OCI-LY3 (cell line): ENCODE measurements at regions not wholly inside any gene's neighbourhood (a gene's known extent, or its start where the extent isn't known, plus 50 kb on each side); places are given as distances from the start of the nearest gene placed in this dataset.

Source experiments
- H2AFZ ChIP-seq: fragments of 200-600, 300-600 bp; shearing (Covaris generic); 2 replicates; pipeline ENCODE4 v1.6.0; 2014; ENCODE audit warnings: antibody characterized with exemption, low read depth, low read length
- H3K27ac ChIP-seq: fragments of 200-600, 300-600 bp; sonication (generic); 2 replicates; pipeline ENCODE4 v1.5.1; 2014; ENCODE audit warnings: mild to moderate bottlenecking, low read length, moderate library complexity, mixed read lengths
- H3K27me3 ChIP-seq: fragments of 200-600, 300-600 bp; sonication (generic); 2 replicates; pipeline ENCODE4 v1.6.1; 2014; ENCODE audit warnings: low read depth, low read length, mixed read lengths
- H3K36me3 ChIP-seq: fragments of 200-600, 300-600 bp; sonication (generic); replicated peaks from 2 replicates; pipeline ENCODE3; 2014; ENCODE audit warnings: low read depth, low read length, mixed read lengths
- H3K4me1 ChIP-seq: fragments of 300-600, 200-600 bp; sonication (generic); 2 replicates; pipeline ENCODE4 v1.6.1; 2014; ENCODE audit warnings: low read length, mixed read lengths
- H3K4me2 ChIP-seq: fragments of 200-600, 300-600 bp; sonication (generic); 2 replicates; pipeline ENCODE4 v1.6.1; 2014; ENCODE audit warnings: low read length, mixed read lengths
- H3K4me3 ChIP-seq: fragments of 300-600, 200-600 bp; sonication (generic); 2 replicates; pipeline ENCODE4 v1.5.1; 2014; ENCODE audit warnings: antibody characterized with exemption, mild to moderate bottlenecking, low read length, moderate library complexity
- H3K79me2 ChIP-seq: fragments of 300-600, 200-600 bp; shearing (Covaris generic); 2 replicates; pipeline ENCODE4 v1.6.1; 2014; ENCODE audit warnings: mild to moderate bottlenecking, low read length, mixed read lengths
- H3K9ac ChIP-seq: fragments of 300-600, 200-600 bp; shearing (Covaris generic); 2 replicates; pipeline ENCODE4 v1.6.0; 2014; ENCODE audit warnings: mild to moderate bottlenecking, low read length, moderate library complexity
- H3K9me3 ChIP-seq: fragments of 200-600, 300-600 bp; shearing (Covaris generic); 2 replicates; pipeline ENCODE4 v1.6.1; 2014; ENCODE audit warnings: low read length, mixed read lengths; ENCODE audit not compliant: insufficient read depth
- H4K20me1 ChIP-seq: fragments of 200-600, 300-600 bp; sonication (generic); 2 replicates; pipeline ENCODE4 v1.6.1; 2016; ENCODE audit warnings: low read length, mixed read lengths; ENCODE audit not compliant: insufficient read depth
- CTCF ChIP-seq: fragments of 200-600, 300-600 bp; sonication (generic); IDR thresholded peaks from 2 replicates; pipeline ENCODE4 v1.5.1; 2014; ENCODE audit warnings: antibody characterized with exemption, low read length, low read depth
- EZH2phosphoT487 ChIP-seq: fragments of 200-600 bp; shearing (Covaris generic); IDR thresholded peaks from 2 replicates; pipeline ENCODE4 v1.6.1; 2018; ENCODE audit warnings: antibody characterized with exemption, mixed run types, low read depth

DNA sequence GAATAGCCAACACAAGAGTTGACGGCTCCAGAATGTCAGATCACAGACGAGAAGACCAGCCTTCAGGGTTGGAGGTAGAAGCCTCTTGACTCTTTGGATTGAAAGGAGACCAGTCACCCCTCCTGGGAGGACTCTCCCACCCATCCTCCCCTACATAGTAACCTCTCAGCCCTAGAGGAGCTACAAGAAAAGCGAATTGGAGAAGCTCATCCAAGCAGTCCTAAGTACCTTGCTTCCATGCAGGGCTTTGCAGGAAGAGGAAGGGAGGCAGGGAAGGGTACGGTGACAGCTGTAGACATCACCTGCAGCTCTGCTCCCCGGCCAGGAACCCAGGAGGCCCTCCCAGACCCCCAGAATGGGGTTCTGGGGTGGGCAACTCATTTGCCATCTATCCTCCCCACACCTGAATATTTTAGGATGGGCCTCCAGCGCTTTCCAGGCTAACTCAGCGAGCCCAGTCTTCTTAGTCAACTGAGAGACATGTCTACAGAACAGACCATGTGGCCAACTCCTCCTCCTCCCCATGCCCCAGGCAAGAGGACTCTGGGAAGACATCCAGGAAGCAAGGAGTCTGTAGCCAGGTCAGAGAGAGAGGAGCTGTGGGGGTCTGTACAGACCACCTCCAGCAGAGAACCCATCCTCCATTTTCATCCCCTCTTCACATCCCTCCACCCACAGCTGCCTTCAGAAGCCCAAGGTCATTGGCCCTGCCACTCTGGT is 55.6 kb upstream of the LBX1 start:
- Histone ChIP-seq H3K4me3 (no peak overlapping the region), H3K9me3 (no peaks in the 10 kb centered on the region), H3K79me2 (no peaks in the 10 kb centered on the region), H2AFZ (no peak overlapping the region), H3K27ac (no peak overlapping the region), H3K9ac (no peak overlapping the region), H3K36me3 (no peaks in the 10 kb centered on the region), H3K27me3 (peaks cover 2% of the 10 kb centered on the region), H3K4me2 (no peak overlapping the region), H4K20me1 (no peaks in the 10 kb centered on the region), H3K4me1 (no peaks in the 10 kb centered on the region)
- TF ChIP-seq EZH2phosphoT487 (no peak), CTCF (no peak)

- Histone ChIP-seq H3K79me2 (no peaks in the 10 kb centered on the region), H3K4me2 (no peak overlapping the region), H3K4me3 (no peak overlapping the region), H3K9ac (no peak overlapping the region), H2AFZ (no peak overlapping the region), H3K36me3 (no peaks in the 10 kb centered on the region), H3K27ac (no peak overlapping the region), H3K4me1 (no peaks in the 10 kb centered on the region), H3K9me3 (no peaks in the 10 kb centered on the region), H4K20me1 (no peaks in the 10 kb centered on the region), H3K27me3 (peaks cover 9% of the 10 kb centered on the region)
- TF ChIP-seq CTCF (no peak), EZH2phosphoT487 (no peak)
Measured at GRCh38 chr10:101285519-101286070, 56.3 kb upstream of the LBX1 start.

GRCh38 chr10:101286248-101287046 is 57.2 kb upstream of the LBX1 start:
- Histone ChIP-seq H3K27ac (no peak overlapping the region), H3K4me1 (no peaks in the 10 kb centered on the region), H3K27me3 (peaks cover 10% of the 10 kb centered on the region), H3K4me3 (no peak overlapping the region), H3K4me2 (no peak overlapping the region), H3K79me2 (no peaks in the 10 kb centered on the region), H2AFZ (no peak overlapping the region), H4K20me1 (no peaks in the 10 kb centered on the region), H3K9me3 (no peaks in the 10 kb centered on the region), H3K36me3 (no peaks in the 10 kb centered on the region), H3K9ac (no peak overlapping the region)
- TF ChIP-seq EZH2phosphoT487 (no peak), CTCF (no peak)
